Liver (tissue), 8 donors: ENCODE measurements at regions not wholly inside any gene's neighbourhood (a gene's known extent, or its start where the extent isn't known, plus 50 kb on each side); places are given as distances from the start of the nearest gene placed in this dataset.

Experiments
- DNase-seq: peaks from one replicate; pipeline ENCODE4 v3.0.0-alpha.2; 2017; ENCODE audit warnings: low spot score
- H3K27ac ChIP-seq, 2 donors: one replicate each; pipeline ENCODE4 v1.7.0; 2013; ENCODE audit warnings: inconsistent platforms in 2 of 2, low read length in 2 of 2, control low read depth in 1 of 2, low read depth in 1 of 2, mild to moderate bottlenecking in 1 of 2
- H3K27me3 ChIP-seq, 4 donors: one replicate each; pipeline versions ENCODE4 v1.6.1 to v1.7.0; 2013; ENCODE audit warnings: low read length in 3 of 4, inconsistent platforms in 1 of 4, mild to moderate bottlenecking in 1 of 4, moderate library complexity in 1 of 4; ENCODE audit not compliant: control insufficient read depth in 4 of 4, insufficient read depth in 4 of 4
- H3K36me3 ChIP-seq, 4 donors: one replicate each; pipeline versions ENCODE4 v1.6.1 to v1.7.0; 2013; ENCODE audit warnings: low read length in 3 of 4, mild to moderate bottlenecking in 3 of 4, low read depth in 1 of 4, moderate library complexity in 1 of 4; ENCODE audit not compliant: control insufficient read depth in 4 of 4, insufficient read depth in 3 of 4
- H3K4me1 ChIP-seq, 4 donors: one replicate each; pipeline versions ENCODE4 v1.6.1 to v1.7.0; 2013; ENCODE audit warnings: low read length in 3 of 4, mild to moderate bottlenecking in 3 of 4, moderate library complexity in 1 of 4; ENCODE audit not compliant: control insufficient read depth in 4 of 4, insufficient read depth in 4 of 4
- H3K4me3 ChIP-seq, 3 donors: one replicate each; pipeline versions ENCODE4 v1.6.1 to v1.7.0; 2013; ENCODE audit warnings: low read length in 3 of 3, control low read depth in 1 of 3, low read depth in 1 of 3, mild to moderate bottlenecking in 1 of 3
- H3K9ac ChIP-seq, 2 donors: one replicate each; pipeline ENCODE4 v1.7.0; 2013; ENCODE audit warnings: low read length in 2 of 2, mild to moderate bottlenecking in 2 of 2, moderate library complexity in 2 of 2, control low read depth in 1 of 2, low read depth in 1 of 2
- H3K9me3 ChIP-seq, 4 donors: one replicate each; pipeline versions ENCODE4 v1.6.1 to v1.7.0; 2013; ENCODE audit warnings: low read length in 3 of 4; ENCODE audit not compliant: control insufficient read depth in 4 of 4
- ATF3 ChIP-seq: IDR thresholded peaks from 2 replicates; pipeline ENCODE4 v1.6.1; 2016; ENCODE audit warnings: antibody characterized with exemption
- CTCF ChIP-seq: fragments of 150-350 bp; IDR thresholded peaks from 2 replicates; pipeline ENCODE4 v1.5.1; 2017; ENCODE audit warnings: improper control_type of control experiment, low read depth, low read length; ENCODE audit not compliant: missing input control
- FOXA1 ChIP-seq: IDR thresholded peaks from 2 replicates; pipeline ENCODE4 v1.6.1; 2016; ENCODE audit warnings: antibody characterized with exemption
- FOXA2 ChIP-seq: IDR thresholded peaks from 2 replicates; pipeline ENCODE4 v1.6.1; 2016; ENCODE audit warnings: antibody characterized with exemption
- HNF4A ChIP-seq, 2 donors: conservative IDR thresholded peaks; 2 replicates each; pipeline ENCODE4 v1.6.1; 2016; ENCODE audit warnings: antibody characterized with exemption in 2 of 2, mild to moderate bottlenecking in 2 of 2
- HNF4G ChIP-seq: IDR thresholded peaks from 2 replicates; pipeline ENCODE4 v1.6.1; 2016; ENCODE audit warnings: antibody characterized with exemption
- JUND ChIP-seq, 2 donors: IDR thresholded peaks; 2 replicates each; pipeline ENCODE4 v1.6.1; 2016; ENCODE audit warnings: antibody characterized with exemption in 2 of 2
- MAX ChIP-seq: IDR thresholded peaks from 2 replicates; pipeline ENCODE4 v1.6.1; 2016; ENCODE audit warnings: antibody characterized with exemption
- RAD21 ChIP-seq, 2 donors: IDR thresholded peaks; 2 replicates each; pipeline ENCODE4 v1.6.1; 2016; ENCODE audit warnings: antibody characterized with exemption in 2 of 2, mild to moderate bottlenecking in 2 of 2
- REST ChIP-seq: IDR thresholded peaks from 2 replicates; pipeline ENCODE4 v1.6.1; 2016; ENCODE audit warnings: antibody characterized with exemption, mild to moderate bottlenecking
- RXRA ChIP-seq, 2 donors: IDR thresholded peaks; 2 replicates each; pipeline ENCODE4 v1.6.1; 2017 to 2018; ENCODE audit warnings: antibody characterized with exemption in 2 of 2, mild to moderate bottlenecking in 1 of 2
- SP1 ChIP-seq: IDR thresholded peaks from 2 replicates; pipeline ENCODE4 v1.6.1; 2018; ENCODE audit warnings: antibody characterized with exemption, mild to moderate bottlenecking
- TAF1 ChIP-seq: conservative IDR thresholded peaks from 2 replicates; pipeline ENCODE4 v1.6.1; 2016; ENCODE audit warnings: antibody characterized with exemption, mild to moderate bottlenecking
- YY1 ChIP-seq: IDR thresholded peaks from 2 replicates; pipeline ENCODE4 v1.6.1; 2016; ENCODE audit warnings: antibody characterized with exemption, mild to moderate bottlenecking
- ZBTB33 ChIP-seq: IDR thresholded peaks from 2 replicates; pipeline ENCODE4 v1.6.1; 2016; ENCODE audit warnings: antibody characterized with exemption
- WGBS: extraction: QIAGEN DNeasy Blood & Tissue Kit; methylation state at CpG from one replicate; pipeline ENCODE4 v1.1.7; 2013; 5-methylcytosine and 5-hydroxymethylcytosine counted together
- donor health status: healthy.
- donor health status: healthy.
- donor health status: healthy.
- donor health status: healthy.
- donor health status: healthy.

GRCh38 chr1:102783487-102783886, 324.8 kb downstream of the COL11A1 start (continued):
- TF ChIP-seq JUND (IDR thresholded peaks at IDR 0.05) = no peak
- no peak for TF ChIP-seq MAX

- no peak overlapping the region for H3K4me3 ChIP-seq
- peaks cover 0 to 5% (median 2%) of the 10 kb centered on the region in 4 donors for H3K9me3 ChIP-seq
- no peaks in the 10 kb centered on the region for H3K27me3 ChIP-seq
- no peak overlapping the region for H3K9ac ChIP-seq
- H3K36me3 ChIP-seq = no peaks in the 10 kb centered on the region
- H3K27ac ChIP-seq = no peak overlapping the region
- TF ChIP-seq TAF1 (no peak), RAD21 (IDR thresholded peaks at IDR 0.05) (no peak), CTCF (no peak), ATF3 (no peak), FOXA1 (no peak), RXRA (IDR thresholded peaks at IDR 0.05) (no peak), FOXA2 (no peak), YY1 (no peak), HNF4G (no peak), ZBTB33 (no peak), HNF4A (conservative IDR thresholded peaks at IDR 0.05) (no peak)
- no peak for DNase-seq
- H3K4me1 ChIP-seq = no peaks in the 10 kb centered on the region
These were observed 326.2 kb downstream of the COL11A1 start for GRCh38 chr1:102782144-102782543.

- 60% methylated on average over 1 of the region's 1 CpG for WGBS
- Histone ChIP-seq H3K27ac (no peak overlapping the region), H3K4me3 (no peak overlapping the region), H3K4me1 (no peaks in the 10 kb centered on the region), H3K9me3 (no peaks in the 10 kb centered on the region), H3K27me3 (no peaks in the 10 kb centered on the region), H3K36me3 (no peaks in the 10 kb centered on the region), H3K9ac (no peak overlapping the region)
- no peak for DNase-seq
- TF ChIP-seq ATF3 = no peak
- TF ChIP-seq HNF4G = no peak
- no peak for TF ChIP-seq MAX
- TF ChIP-seq REST = no peak
- TF ChIP-seq RAD21 (IDR thresholded peaks at IDR 0.05) = no peak
- TF ChIP-seq SP1 = no peak
- TF ChIP-seq CTCF = no peak
These were observed 332.3 kb downstream of the COL11A1 start for GRCh38 chr1:102776071-102776470.
